WTC11 (cell line): ENCODE measurements at regions not wholly inside any gene's neighbourhood (a gene's known extent, or its start where the extent isn't known, plus 50 kb on each side); places are given as distances from the start of the nearest gene placed in this dataset.

Experiments used
- ATAC-seq: fragments of 200-7000 bp; cut with Tn5 transposase; 2 replicates; pipeline ENCODE4 v1.10.0; 2021; ENCODE audit warnings: mild to moderate bottlenecking, moderate library complexity
- CTCF ChIA-PET: fragments of 300-600 bp; sonication (Branson Sonifier 250); formaldehyde crosslinking; loops from one replicate; lab custom pipeline; 2021; ENCODE audit warnings: antibody characterized with exemption; lab: Charles Lee
- POLR2A ChIA-PET: fragments of 350-600 bp; sonication (Branson Sonifier 250); formaldehyde crosslinking; loops from one replicate; lab custom pipeline; 2021; ENCODE audit warnings: antibody characterized with exemption; lab: Charles Lee
- DNase-seq: peaks from one replicate; pipeline ENCODE4 v3.0.0; 2021; ENCODE audit warnings: low spot score
- H3K27ac Mint-ChIP-seq: 2 replicates; pipeline ENCODE4 v1.8.0; 2021; ENCODE audit warnings: mixed read lengths
- H3K27me3 Mint-ChIP-seq: 2 replicates; pipeline ENCODE4 v1.8.0; 2021; ENCODE audit warnings: low read depth, mild to moderate bottlenecking, moderate library complexity, mixed read lengths
- H3K36me3 Mint-ChIP-seq: 2 replicates; pipeline ENCODE4 v1.8.0; 2021; ENCODE audit warnings: mixed read lengths
- H3K4me1 Mint-ChIP-seq: 2 replicates; pipeline ENCODE4 v1.8.0; 2022; ENCODE audit warnings: mixed read lengths
- H3K4me3 Mint-ChIP-seq: 2 replicates; pipeline ENCODE4 v1.8.0; 2021; ENCODE audit warnings: mild to moderate bottlenecking, moderate library complexity, mixed read lengths
- H3K9me3 Mint-ChIP-seq: 2 replicates; pipeline ENCODE4 v1.8.0; 2021; ENCODE audit warnings: mixed read lengths
- CBFB ChIP-seq: sonication (generic); formaldehyde crosslinking; IDR thresholded peaks from 2 replicates; pipeline ENCODE4 v1.8.1; 2022; ENCODE audit warnings: mild to moderate bottlenecking, low read depth, missing genetic modification reagents
- GTF2I ChIP-seq: fragments of 250-450 bp; sonication (Bioruptor Pico); conservative IDR thresholded peaks from 2 replicates; pipeline ENCODE4 v1.4.0; 2021; ENCODE audit warnings: mild to moderate bottlenecking
- MYBL2 ChIP-seq: sonication (generic); formaldehyde crosslinking; IDR thresholded peaks from 2 replicates; pipeline ENCODE4 v1.8.1; 2023; ENCODE audit warnings: mild to moderate bottlenecking, moderate library complexity, missing genetic modification reagents
- NFYB ChIP-seq: sonication (generic); formaldehyde crosslinking; conservative IDR thresholded peaks from 2 replicates; pipeline ENCODE4 v1.8.0; 2022; ENCODE audit warnings: low read depth, missing genetic modification reagents
- NR1H2 ChIP-seq: sonication (generic); formaldehyde crosslinking; IDR thresholded peaks from 2 replicates; pipeline ENCODE4 v1.9.0; 2021; ENCODE audit warnings: mild to moderate bottlenecking, moderate library complexity, missing genetic modification reagents
- OVOL2 ChIP-seq: fragments of 250-450 bp; sonication (Bioruptor Pico); IDR thresholded peaks from 2 replicates; pipeline ENCODE4 v1.9.0; 2021; ENCODE audit warnings: mild to moderate bottlenecking, borderline replicate concordance
- RELA ChIP-seq: sonication (generic); formaldehyde crosslinking; IDR thresholded peaks from 2 replicates; pipeline ENCODE4 v1.8.1; 2022; ENCODE audit warnings: missing genetic modification reagents, mild to moderate bottlenecking, borderline replicate concordance
- SMAD3 ChIP-seq: sonication (generic); formaldehyde crosslinking; IDR thresholded peaks from 2 replicates; pipeline ENCODE4 v1.8.0; 2022; ENCODE audit warnings: missing genetic modification reagents, mild to moderate bottlenecking, borderline replicate concordance
- SOX15 ChIP-seq: fragments of 250-450 bp; sonication (Bioruptor Pico); IDR thresholded peaks from 2 replicates; pipeline ENCODE4 v1.9.0; 2021; ENCODE audit warnings: mild to moderate bottlenecking
- TCF7 ChIP-seq: sonication (generic); formaldehyde crosslinking; IDR thresholded peaks from 2 replicates; pipeline ENCODE4 v1.8.0; 2022; ENCODE audit warnings: mild to moderate bottlenecking, low read depth, missing genetic modification reagents, moderate library complexity
- TP53 ChIP-seq: sonication (generic); formaldehyde crosslinking; IDR thresholded peaks from 2 replicates; pipeline ENCODE4 v1.8.1; 2023; ENCODE audit warnings: mild to moderate bottlenecking, missing genetic modification reagents
- TF ChIP-seq, protein P1 (sequence below): sonication (generic); formaldehyde crosslinking; IDR thresholded peaks from 2 replicates; pipeline ENCODE4 v1.8.0; 2022; ENCODE audit warnings: mild to moderate bottlenecking, missing genetic modification reagents
- TF ChIP-seq, protein P2 (sequence below): fragments of 250-450 bp; sonication (Bioruptor Pico); IDR thresholded peaks from 2 replicates; pipeline ENCODE4 v1.9.0; 2021; ENCODE audit warnings: mild to moderate bottlenecking
- TF ChIP-seq, protein P3 (sequence below): sonication (generic); formaldehyde crosslinking; IDR thresholded peaks from 2 replicates; pipeline ENCODE4 v1.8.1; 2023; ENCODE audit warnings: mild to moderate bottlenecking, missing genetic modification reagents
- TF ChIP-seq, protein P4 (sequence below): sonication (generic); formaldehyde crosslinking; IDR thresholded peaks from 2 replicates; pipeline ENCODE4 v1.8.0; 2023; ENCODE audit warnings: missing genetic modification reagents, mild to moderate bottlenecking, borderline replicate concordance
- TF ChIP-seq, protein P5 (sequence below): sonication (generic); formaldehyde crosslinking; IDR thresholded peaks from 2 replicates; pipeline ENCODE4 v1.8.1; 2022; ENCODE audit warnings: low read depth, missing genetic modification reagents, borderline replicate concordance
- TF ChIP-seq, protein P6 (sequence below): sonication (generic); formaldehyde crosslinking; conservative IDR thresholded peaks from 2 replicates; pipeline ENCODE4 v1.8.1; 2023; ENCODE audit warnings: mild to moderate bottlenecking, low read depth, missing genetic modification reagents, moderate library complexity
- TF ChIP-seq, protein P7 (sequence below): fragments of 250-450 bp; sonication (Bioruptor Pico); IDR thresholded peaks from 2 replicates; pipeline ENCODE4 v2.1.2; 2022; ENCODE audit warnings: mild to moderate bottlenecking, moderate library complexity
- TF ChIP-seq, protein P8 (sequence below): sonication (generic); formaldehyde crosslinking; IDR thresholded peaks from 2 replicates; pipeline ENCODE4 v1.8.1; 2023; ENCODE audit warnings: mild to moderate bottlenecking, missing genetic modification reagents, moderate library complexity

DNA sequence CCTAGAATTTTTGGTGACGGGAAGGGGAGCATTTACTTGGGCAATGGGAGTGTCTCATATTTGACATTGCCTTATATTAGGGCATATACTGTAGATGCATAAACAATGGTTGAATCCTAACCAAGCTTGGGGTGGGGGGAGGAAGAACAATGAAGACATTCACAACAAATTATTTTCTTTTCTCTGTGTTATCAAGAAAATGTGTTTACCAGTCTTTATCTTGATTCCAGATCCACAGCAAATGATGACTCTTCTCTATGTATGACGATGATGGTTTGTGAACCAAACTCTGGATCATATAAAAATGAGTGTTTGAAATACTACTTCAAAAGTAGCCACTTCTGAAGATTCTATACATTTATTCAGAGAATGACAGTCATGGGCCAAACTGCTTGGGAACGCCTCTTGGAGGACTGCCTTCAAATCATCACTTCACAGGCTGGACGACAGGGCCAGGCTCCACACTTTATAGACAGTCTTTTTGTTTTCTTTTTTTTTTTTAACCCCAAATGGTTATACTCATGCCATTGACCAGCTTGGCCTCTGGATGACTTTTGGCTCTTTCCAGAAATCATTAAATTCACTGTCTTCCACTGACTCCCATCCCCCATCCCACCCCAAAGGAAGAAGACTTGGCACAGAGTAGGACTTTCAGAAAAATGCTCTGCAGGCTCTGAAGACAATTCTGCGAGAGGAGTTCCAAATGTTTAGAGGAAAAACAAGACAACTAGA is 123.8 kb upstream of the LIFR start:
- DNase-seq = no peak
- peaks cover 10% of the 10 kb centered on the region; the same call in 1 of the 2 replicates for H3K9me3 Mint-ChIP-seq
- no peak for ATAC-seq
- no peaks in the 10 kb centered on the region for H3K4me1 Mint-ChIP-seq
- H3K4me3 Mint-ChIP-seq = no peak overlapping the region
- CTCF ChIA-PET = no interaction called here
- H3K36me3 Mint-ChIP-seq = no peaks in the 10 kb centered on the region
- no peaks in the 10 kb centered on the region; the same call in 1 of the 2 replicates for H3K27me3 Mint-ChIP-seq
- H3K27ac Mint-ChIP-seq = no peak overlapping the region
- TF ChIP-seq RELA (CRISPR knock-in tag) = no peak
- TF ChIP-seq SMAD3 (CRISPR knock-in tag) = no peak
- no peak for TF ChIP-seq TCF7 (CRISPR knock-in tag)
- TF ChIP-seq, protein P1, sequence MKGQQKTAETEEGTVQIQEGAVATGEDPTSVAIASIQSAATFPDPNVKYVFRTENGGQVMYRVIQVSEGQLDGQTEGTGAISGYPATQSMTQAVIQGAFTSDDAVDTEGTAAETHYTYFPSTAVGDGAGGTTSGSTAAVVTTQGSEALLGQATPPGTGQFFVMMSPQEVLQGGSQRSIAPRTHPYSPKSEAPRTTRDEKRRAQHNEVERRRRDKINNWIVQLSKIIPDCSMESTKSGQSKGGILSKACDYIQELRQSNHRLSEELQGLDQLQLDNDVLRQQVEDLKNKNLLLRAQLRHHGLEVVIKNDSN (CRISPR knock-in tag) = no peak
- TF ChIP-seq, protein P2, sequence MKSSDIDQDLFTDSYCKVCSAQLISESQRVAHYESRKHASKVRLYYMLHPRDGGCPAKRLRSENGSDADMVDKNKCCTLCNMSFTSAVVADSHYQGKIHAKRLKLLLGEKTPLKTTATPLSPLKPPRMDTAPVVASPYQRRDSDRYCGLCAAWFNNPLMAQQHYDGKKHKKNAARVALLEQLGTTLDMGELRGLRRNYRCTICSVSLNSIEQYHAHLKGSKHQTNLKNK (CRISPR knock-in tag) = no peak
- TF ChIP-seq, protein P3, sequence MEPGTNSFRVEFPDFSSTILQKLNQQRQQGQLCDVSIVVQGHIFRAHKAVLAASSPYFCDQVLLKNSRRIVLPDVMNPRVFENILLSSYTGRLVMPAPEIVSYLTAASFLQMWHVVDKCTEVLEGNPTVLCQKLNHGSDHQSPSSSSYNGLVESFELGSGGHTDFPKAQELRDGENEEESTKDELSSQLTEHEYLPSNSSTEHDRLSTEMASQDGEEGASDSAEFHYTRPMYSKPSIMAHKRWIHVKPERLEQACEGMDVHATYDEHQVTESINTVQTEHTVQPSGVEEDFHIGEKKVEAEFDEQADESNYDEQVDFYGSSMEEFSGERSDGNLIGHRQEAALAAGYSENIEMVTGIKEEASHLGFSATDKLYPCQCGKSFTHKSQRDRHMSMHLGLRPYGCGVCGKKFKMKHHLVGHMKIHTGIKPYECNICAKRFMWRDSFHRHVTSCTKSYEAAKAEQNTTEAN (CRISPR knock-in tag) = no peak
- TF ChIP-seq, protein P4, sequence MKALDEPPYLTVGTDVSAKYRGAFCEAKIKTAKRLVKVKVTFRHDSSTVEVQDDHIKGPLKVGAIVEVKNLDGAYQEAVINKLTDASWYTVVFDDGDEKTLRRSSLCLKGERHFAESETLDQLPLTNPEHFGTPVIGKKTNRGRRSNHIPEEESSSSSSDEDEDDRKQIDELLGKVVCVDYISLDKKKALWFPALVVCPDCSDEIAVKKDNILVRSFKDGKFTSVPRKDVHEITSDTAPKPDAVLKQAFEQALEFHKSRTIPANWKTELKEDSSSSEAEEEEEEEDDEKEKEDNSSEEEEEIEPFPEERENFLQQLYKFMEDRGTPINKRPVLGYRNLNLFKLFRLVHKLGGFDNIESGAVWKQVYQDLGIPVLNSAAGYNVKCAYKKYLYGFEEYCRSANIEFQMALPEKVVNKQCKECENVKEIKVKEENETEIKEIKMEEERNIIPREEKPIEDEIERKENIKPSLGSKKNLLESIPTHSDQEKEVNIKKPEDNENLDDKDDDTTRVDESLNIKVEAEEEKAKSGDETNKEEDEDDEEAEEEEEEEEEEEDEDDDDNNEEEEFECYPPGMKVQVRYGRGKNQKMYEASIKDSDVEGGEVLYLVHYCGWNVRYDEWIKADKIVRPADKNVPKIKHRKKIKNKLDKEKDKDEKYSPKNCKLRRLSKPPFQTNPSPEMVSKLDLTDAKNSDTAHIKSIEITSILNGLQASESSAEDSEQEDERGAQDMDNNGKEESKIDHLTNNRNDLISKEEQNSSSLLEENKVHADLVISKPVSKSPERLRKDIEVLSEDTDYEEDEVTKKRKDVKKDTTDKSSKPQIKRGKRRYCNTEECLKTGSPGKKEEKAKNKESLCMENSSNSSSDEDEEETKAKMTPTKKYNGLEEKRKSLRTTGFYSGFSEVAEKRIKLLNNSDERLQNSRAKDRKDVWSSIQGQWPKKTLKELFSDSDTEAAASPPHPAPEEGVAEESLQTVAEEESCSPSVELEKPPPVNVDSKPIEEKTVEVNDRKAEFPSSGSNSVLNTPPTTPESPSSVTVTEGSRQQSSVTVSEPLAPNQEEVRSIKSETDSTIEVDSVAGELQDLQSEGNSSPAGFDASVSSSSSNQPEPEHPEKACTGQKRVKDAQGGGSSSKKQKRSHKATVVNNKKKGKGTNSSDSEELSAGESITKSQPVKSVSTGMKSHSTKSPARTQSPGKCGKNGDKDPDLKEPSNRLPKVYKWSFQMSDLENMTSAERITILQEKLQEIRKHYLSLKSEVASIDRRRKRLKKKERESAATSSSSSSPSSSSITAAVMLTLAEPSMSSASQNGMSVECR (CRISPR knock-in tag) = no peak
- TF ChIP-seq, protein P5, sequence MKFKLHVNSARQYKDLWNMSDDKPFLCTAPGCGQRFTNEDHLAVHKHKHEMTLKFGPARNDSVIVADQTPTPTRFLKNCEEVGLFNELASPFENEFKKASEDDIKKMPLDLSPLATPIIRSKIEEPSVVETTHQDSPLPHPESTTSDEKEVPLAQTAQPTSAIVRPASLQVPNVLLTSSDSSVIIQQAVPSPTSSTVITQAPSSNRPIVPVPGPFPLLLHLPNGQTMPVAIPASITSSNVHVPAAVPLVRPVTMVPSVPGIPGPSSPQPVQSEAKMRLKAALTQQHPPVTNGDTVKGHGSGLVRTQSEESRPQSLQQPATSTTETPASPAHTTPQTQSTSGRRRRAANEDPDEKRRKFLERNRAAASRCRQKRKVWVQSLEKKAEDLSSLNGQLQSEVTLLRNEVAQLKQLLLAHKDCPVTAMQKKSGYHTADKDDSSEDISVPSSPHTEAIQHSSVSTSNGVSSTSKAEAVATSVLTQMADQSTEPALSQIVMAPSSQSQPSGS (CRISPR knock-in tag) = no peak
- TF ChIP-seq, protein P6, sequence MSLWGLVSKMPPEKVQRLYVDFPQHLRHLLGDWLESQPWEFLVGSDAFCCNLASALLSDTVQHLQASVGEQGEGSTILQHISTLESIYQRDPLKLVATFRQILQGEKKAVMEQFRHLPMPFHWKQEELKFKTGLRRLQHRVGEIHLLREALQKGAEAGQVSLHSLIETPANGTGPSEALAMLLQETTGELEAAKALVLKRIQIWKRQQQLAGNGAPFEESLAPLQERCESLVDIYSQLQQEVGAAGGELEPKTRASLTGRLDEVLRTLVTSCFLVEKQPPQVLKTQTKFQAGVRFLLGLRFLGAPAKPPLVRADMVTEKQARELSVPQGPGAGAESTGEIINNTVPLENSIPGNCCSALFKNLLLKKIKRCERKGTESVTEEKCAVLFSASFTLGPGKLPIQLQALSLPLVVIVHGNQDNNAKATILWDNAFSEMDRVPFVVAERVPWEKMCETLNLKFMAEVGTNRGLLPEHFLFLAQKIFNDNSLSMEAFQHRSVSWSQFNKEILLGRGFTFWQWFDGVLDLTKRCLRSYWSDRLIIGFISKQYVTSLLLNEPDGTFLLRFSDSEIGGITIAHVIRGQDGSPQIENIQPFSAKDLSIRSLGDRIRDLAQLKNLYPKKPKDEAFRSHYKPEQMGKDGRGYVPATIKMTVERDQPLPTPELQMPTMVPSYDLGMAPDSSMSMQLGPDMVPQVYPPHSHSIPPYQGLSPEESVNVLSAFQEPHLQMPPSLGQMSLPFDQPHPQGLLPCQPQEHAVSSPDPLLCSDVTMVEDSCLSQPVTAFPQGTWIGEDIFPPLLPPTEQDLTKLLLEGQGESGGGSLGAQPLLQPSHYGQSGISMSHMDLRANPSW (CRISPR knock-in tag) = no peak
- TF ChIP-seq SOX15 (CRISPR knock-in tag) = no peak
- no peak for TF ChIP-seq NFYB (CRISPR knock-in tag)
- TF ChIP-seq, protein P7, sequence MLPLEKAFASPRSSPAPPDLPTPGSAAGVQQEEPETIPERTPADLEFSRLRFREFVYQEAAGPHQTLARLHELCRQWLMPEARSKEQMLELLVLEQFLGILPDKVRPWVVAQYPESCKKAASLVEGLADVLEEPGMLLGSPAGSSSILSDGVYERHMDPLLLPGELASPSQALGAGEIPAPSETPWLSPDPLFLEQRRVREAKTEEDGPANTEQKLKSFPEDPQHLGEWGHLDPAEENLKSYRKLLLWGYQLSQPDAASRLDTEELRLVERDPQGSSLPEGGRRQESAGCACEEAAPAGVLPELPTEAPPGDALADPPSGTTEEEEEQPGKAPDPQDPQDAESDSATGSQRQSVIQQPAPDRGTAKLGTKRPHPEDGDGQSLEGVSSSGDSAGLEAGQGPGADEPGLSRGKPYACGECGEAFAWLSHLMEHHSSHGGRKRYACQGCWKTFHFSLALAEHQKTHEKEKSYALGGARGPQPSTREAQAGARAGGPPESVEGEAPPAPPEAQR (CRISPR knock-in tag) = no peak
- no peak for TF ChIP-seq GTF2I (CRISPR knock-in tag)
- TF ChIP-seq, protein P8, sequence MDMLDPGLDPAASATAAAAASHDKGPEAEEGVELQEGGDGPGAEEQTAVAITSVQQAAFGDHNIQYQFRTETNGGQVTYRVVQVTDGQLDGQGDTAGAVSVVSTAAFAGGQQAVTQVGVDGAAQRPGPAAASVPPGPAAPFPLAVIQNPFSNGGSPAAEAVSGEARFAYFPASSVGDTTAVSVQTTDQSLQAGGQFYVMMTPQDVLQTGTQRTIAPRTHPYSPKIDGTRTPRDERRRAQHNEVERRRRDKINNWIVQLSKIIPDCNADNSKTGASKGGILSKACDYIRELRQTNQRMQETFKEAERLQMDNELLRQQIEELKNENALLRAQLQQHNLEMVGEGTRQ (CRISPR knock-in tag) = no peak
- no peak for TF ChIP-seq MYBL2 (CRISPR knock-in tag)
- no peak for TF ChIP-seq OVOL2 (CRISPR knock-in tag)
- TF ChIP-seq TP53 = no peak
- no peak for TF ChIP-seq NR1H2 (CRISPR knock-in tag)
- no peak for TF ChIP-seq CBFB (CRISPR knock-in tag)
- POLR2A ChIA-PET = no interaction called here
